LHCN-M2 (cell line): ENCODE measurements at regions not wholly inside any gene's neighbourhood (a gene's known extent, or its start where the extent isn't known, plus 50 kb on each side); places are given as distances from the start of the nearest gene placed in this dataset.

Source experiments
- DNase-seq: peaks from one replicate; pipeline ENCODE4 v3.0.0-alpha.2; 2012; ENCODE audit warnings: low read depth

DNA sequence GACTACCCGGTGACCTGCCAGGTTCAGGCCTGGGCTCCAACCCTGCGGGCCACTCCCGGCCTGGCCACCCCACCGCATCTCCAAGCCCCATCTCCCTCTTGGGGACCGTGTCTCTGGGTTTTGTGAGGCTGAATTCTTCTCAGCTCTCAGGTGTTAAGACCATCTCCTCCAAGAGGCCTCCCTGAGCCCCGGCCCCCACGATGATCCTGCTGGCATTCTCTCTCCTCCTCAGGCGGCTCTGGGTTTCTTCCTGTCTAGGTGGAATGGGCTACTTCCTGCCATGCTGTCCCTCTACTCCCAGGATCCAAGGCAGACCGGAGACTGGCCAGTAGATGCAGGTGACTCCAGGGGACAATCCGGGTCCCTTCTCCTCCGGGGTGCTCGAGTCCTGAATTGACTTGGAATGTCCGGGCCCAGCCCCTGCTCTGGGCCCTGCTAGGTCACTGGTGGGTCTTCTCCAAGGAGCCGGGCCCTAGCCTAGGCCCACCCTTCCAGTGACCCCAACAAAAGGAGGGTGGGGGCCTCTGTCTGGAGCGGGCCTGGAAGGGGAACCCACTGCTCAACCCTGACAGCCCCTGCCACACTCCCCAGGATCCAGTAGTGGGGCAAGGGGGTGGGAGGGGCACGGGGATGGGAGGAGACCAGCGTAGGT lies 219.8 kb downstream of the C9orf50 start:
- DNase-seq, result no peak

DNA sequence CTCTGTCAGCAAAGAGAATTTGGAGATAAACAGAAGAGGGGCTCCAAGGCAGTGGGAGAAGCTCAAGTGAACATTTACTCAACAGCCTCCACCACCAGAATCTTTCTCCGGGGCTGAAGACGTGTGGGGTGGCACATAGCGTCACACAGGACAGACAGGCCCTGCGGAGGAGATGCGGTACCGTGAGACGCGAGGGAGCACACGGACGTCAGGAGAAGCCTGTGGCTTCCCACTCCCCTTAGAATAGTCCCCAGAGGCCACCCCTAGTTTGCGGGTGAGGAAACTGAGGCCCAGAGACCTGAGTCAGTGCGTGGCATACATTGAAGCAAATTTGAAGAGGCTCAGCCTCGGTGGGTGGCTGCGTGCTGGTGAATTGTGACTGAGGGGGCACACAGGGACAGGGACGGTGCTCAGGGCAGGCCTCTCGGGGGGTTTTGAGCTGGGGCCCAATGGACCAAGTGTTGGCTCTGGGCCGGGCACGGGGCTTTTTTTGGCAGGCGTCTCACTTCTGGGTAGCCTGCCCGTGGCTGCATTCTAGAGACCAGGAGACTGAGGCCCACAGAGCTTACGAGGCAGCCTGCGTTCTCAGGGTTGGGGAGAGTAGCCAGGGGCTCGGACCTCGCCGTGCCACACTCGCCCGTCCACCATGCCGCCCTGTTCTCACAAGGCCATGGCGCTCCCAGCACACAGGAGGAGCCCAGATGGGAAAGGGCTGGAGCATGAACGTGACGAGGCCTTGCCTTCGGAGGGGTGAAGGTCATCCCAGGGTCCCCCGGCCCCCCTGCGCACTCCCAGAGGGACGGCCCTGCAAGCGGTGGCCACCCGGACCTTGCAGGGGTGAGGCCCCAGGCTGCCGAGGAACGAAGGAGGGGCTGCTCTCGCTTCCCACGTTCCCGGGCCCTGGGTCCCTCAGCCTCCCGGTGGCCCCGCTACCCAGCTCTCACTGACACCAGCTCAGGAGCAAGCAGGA lies 220.6 kb downstream of the C9orf50 start:
- no peak for DNase-seq

DNA sequence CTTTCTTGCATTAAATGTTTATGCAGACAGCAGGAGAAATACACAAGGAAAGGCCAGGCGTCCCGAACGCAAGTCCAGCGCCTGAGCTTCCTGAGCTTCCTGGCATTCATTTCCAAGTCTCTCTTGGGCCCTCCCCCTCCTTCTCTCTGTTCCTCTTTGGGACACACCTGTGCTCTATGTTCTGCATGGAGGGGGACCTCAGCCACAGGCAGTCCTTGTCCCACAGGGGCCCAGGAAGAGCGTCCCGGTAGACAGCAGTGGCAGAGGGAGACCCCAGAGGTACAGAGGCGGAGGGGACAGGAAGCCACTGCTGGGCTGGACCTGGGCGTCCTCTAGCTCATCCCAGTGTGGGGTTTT lies 221.3 kb downstream of the C9orf50 start:
- no peak for DNase-seq

DNA sequence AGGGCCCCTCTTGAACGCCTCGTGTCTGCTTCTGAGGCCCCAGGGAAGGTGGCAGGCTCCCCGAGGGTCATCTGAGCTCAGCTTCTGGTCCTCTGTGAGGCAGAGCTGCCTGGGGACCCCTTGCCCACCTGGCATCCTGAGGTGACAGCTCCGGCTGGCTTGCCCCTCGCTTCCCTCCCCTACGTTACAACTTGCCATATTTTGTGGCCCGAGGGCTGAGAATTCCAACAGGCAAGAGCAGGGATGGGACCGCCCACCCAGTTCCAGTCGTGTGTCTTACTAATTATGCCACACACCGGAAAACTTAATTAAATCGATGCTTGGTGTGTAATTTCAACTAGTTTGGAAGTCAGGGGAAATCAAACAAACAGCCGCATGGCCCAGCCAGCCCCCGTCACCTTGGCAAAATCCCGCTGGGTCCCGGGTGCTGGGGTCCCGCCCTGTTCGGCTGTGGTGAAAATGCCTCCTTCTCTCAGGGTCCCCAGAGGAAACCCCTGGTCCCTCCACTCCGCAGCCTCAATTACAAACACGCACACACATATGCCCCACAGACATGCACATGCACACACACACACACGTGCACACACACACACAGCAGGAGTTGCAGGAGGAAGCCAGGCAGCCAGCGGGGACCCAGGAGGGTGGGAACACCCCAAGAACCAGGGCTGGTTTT lies 221.0 kb upstream of the IER5L start:
- no peak for DNase-seq

DNA sequence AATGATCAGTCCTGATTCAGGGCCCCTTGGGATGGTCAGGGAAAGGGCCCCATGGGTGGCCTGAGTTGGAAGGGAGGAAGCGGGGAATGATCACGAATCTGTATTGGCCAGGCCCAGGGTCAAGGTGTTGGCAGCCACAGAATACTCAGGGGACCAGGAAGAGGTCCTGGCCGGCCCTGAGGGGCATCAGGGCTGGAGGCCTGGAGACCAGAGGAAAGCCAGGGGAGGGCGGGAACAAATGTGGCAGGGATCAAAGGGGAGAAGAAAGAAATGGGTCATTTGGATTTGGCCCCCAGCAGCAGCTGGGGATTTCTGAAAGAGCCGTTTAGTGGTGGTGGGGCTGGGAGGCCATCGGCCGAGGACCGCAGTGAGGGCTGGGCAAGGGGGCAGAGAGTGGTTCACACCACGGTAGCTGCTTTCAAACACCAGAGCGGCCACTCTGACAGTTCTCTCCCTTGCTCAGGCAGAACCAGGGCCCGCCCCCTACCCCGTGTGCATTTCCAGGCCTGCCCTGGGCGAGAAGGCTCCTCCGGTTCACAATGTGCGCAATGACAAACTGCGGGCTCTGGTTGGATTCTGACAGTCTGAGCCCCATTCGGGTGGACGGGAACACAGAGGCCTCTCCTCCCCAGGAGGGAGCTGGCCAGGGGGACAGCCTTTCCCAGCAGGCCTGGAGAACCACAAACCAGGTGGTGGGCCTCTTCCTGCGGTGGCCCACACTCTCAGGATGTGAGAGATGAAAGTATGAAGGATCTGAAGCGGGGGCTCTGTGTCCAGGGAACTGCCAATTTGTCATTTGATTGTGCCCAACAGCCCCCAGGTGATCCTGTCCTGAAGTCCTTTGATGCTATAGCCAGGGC lies 220.3 kb upstream of the IER5L start:
- no peak for DNase-seq

DNA sequence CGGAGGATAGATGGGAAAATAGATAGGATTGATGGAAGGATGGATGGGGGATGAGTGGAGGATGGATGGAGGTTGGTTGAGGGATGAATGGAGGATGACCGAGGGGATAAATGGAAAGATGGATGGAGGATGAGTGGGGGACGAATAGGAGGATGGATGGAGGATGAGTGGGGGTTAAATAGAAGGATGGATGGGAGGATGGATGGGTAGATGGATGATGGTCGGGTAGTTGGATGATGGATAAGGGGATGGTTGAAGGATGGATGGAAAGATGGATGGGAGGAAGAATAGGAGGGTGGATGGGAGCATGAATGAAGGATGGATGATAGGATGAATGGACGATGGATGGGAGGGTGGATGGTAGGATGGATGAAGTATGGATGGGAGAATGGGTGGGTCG lies 219.3 kb upstream of the IER5L start:
- DNase-seq, result no peak

DNA sequence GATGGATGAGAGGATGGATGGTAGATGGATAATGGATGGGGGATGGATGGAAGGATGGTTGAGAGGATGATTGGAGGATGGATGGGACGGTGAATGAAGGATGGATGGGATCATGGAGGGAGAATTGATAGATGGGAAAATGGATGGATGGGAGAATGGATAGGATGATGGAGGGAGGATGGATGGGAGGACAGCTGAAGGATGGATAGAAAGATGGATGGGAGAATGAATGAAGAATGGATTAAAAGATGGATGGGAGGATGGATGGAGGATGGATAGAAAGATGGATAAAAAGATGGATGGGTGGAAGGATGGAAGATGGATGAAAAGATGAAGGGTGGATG lies 218.3 kb upstream of the IER5L start:
- DNase-seq, result no peak

DNA sequence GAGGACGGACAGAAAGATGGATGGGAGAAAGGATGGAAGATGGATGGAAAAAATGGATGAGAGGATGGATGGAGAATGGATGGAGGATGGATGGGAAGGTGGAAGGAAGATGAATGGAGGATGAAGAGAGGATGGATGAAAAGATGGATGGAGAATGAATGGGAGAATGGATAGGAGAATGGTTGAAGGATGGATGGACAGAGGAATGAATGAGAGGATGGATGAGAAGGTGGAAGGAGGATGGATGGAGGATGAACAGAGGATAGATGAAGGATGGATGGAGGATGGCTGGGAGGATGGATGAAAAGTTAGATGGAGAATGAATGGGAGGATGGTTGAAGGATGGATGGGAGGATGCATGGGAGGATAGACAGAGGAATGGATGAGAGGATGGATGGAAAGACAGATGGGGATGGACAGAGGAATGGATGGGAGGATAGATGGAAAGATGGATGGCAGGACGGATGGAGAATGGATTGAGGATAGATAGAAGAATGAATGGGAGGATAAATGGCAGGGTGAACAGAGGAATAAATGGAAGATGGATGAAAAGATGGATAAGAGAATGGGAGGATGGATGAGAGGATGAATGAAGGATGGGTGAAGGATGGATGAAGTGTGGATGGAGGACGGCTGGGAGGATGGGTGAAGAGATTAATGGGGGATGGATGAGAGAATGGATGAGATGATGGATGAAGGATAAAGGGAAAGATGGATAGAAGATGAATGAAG lies 217.7 kb upstream of the IER5L start:
- DNase-seq, result no peak

DNA sequence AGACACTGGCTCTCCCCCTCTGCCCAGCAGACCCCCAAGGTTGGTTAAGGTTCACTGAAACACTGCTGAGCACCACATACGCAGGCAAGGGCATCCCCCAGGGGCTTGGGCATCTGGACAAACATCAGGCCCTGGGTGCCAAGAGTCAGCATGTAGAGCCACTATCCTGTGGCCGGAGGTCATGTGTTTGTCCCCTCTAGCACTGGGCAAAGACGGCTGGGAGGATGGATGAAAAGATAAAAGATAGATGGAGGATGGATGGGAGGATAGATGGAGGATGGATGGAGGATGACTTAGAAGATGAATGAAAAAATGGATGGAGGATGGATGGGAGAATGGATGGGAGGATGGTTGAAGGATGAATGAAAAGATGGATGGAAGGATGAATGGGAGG lies 216.8 kb upstream of the IER5L start:
- no peak for DNase-seq

DNA sequence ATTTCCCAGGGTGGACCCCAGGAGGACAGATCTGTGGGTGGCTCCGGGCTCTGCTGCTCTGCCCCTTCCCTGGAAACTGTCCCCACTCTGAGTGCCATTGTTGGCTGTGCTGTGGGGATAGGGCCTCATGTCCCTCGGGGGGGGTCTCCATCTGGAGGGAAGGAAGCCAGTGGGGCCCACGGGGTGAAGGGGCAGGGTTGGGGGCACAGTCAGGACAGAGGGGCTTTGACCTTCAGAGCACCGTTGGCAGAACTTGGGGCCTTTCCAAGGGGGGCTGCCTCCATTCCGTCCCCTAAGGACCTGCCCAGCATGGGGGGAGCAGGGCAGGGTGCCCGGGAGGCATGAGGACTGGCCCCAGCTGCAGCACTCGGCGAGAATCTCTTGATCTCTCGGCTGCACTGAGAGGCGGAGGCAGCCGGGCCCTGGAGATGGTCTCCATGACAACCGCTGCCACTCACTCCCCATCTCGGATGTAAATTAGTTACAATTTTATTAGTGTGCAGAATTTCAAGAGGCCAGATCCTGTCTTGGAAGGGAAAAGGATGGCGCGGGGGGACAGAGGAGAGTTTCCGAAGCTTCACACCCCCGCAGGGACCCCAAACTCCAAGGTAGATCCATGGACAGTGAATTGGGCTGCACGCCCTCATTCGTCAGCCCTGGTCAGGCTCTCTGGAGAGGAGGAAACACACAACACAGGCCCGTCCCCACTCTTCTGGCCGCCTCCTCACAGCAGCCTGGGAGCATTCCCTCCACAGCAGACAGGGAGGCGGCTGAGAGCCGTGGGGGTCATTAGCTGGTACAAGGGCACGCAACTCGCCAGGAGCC lies 216.2 kb upstream of the IER5L start:
- DNase-seq, result no peak

DNA sequence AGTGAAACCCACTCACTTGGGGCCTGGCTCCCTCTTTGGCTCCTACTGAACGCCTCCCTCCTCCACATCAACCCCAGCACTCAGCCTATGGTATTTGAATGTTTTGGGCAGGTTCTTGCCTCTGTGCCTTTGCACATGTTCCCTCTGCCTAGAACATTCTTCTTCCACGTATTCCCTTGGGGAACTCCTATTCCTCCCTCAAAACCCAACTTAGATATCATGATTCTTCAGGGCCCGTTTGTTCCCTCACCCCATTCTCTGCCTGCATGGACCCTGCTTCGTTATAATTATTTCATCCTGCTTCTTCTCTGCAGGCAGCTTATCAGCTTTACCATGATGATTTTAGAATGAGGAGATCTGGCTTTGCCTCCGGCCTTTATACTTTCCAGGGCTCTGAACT lies 215.0 kb upstream of the IER5L start:
- DNase-seq, result no peak

DNA sequence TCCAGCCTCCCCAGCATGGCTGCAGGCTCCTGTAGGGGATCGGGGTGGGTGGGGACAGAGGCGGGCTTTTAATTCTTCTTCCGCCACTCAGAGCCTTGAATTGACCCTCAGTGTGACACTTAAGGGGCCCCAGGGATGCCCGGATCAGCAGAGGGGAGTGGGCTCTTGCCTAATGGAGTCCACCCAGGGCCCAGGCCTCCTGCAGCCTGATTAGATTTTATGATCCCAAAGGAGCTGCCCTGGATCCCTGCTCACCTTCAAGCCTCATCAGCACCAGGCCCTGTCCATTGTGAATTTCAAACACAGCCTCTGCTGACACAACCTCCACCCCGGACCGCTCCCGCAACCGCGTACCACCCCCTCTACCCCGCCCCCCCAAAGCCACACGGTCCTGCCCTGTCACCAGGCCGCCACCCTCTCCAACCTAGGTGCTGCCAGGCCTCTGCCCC lies 214.1 kb upstream of the IER5L start:
- no peak for DNase-seq

DNA sequence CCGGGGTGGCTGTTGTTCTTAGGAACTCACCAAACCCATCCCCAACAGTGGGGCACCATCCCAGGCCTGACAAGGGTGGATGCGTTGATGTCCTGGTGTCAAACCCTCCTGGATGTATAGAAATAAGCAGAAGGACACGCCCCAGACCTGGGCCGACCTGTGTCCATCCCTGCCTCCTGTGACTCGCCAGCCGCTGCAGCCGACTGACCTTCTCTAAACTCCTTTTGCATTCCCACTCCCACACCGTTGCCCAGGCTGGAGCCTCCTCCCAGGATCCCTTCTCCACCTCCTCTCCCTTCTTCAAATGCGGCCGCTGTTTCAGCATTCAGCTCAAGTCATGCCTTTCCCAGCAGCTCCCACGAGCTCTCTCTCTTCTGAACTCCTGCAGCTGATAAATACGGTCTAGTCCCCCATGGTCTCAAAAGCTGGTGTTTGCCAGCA lies 213.2 kb upstream of the IER5L start:
- DNase-seq, result no peak

DNA sequence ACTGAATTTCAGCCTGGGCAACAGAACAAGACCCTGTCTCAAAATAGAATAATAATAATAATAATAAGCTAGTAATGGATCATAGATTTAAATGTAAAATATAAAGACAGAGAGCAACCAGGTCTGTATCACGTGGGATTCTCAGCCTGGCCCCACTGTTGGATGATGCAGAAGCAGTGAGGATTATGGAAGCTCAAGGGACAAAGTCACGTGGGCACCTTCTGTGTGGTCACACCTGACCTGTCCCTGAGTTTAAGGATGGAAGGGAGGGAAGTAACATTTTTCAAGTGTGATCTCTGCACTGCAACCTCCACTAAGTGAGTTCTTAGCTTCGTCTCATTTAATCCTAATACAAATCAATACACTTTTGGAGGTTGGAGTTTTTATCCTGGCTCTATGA lies 212.5 kb upstream of the IER5L start:
- no peak for DNase-seq

DNA sequence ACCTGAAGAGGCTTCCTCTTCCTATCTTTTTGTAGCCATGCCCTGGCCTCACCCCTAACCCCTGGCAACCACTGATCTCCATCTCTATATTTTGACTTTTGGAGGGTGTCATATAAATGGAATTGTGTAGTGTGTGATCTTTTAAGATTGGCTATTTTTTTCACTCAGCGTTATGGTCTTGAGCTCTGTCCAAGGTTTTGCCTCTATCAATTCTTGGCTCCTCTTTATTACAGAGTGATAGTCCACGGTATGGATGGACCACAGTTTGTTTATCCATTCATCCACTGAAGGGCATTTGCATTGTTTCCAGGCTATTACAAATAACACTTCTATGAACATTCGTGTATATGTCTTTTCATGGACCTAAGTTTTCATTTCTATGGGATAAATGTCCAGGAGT lies 209.8 kb upstream of the IER5L start:
- no peak for DNase-seq

DNA sequence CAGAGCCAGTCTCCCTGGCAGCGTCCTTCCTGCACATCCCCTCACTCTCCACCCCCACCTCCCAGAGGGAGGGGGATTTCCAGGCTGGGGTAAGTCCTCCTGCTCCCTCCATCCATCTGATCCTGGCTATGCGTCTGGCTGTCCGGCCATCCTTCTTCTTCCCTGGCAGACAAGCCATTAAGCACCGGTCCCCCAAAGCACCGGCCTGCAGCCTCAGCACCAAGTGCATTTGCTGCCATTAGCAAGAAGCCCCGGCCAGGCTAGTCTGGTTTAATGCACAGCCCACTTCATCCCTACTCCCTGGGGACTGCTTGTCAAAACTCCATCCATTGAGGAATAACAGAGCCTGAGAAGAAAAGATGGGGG lies 208.7 kb upstream of the IER5L start:
- DNase-seq, result no peak

DNA sequence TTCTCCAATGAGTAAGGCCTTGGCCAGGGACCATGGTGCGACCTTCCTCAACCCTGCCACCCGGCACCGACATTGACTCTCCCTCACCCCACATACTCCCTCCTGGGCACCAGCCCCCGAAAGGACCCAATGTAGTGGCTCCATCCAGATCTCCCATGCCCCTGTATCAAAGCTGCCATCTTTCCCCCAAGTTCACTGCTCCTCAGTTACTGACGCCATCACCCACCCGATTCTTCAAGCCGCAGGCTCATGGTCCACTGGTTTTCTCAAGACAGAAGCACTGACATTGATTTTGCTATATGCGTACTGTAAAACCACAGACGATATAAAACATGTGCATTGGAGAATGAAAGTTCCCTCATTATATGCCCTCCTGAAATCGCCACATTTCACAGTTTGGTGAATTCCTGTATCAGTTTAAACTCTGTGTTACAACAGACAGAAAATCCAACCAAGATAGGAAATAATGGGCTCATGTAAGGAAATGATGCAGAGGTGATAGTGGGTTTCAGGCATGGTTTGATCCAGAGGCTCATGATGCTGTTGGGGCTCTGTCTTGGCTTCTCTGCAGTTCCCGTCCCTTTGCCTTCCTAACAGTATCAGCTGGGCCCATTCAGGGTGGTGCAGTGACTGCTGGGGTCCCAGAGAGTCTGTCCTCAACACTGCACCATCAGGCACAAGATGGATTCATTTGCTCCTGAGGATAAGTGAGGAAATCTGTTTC lies 207.3 kb upstream of the IER5L start:
- DNase-seq, result no peak

DNA sequence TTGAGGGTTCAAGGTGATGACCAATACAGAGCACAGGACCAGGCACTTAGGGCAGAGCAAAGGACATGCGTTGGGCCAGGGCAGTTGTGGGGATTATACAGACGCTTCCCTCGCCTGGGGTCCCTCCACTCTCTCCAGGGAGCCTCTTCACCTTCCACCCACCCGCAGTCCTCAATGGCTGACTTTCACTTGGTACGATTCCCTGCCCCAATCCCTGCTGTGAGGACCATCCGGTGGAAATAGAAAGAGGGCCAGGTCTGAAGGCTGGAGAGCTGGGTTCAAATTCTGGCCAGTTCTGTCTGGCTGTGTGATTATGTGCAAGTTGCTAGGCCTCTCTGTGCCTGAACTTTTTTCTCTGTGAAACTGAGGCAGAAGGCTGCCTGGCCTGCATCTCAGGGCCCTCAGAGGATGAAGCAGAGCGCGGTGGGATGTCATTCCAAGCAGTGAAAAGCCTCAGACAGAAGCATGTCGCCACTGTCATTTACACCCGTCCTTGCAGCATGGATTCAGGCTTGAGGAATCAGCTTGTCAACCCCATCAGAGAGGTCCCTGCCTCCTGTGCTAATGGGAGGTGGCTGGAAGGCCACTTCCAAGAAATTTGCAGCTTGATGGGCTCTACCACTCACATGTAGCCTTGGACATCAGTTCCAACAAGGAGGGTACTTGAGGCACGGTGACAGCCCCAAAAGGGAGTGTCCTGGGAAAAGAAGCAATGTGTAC lies 206.6 kb upstream of the IER5L start:
- DNase-seq, result no peak
